ENCODE measurements at regions not wholly inside any gene's neighbourhood (a gene's known extent, or its start where the extent isn't known, plus 50 kb on each side); places are given as distances from the start of the nearest gene placed in this dataset.

DNA sequence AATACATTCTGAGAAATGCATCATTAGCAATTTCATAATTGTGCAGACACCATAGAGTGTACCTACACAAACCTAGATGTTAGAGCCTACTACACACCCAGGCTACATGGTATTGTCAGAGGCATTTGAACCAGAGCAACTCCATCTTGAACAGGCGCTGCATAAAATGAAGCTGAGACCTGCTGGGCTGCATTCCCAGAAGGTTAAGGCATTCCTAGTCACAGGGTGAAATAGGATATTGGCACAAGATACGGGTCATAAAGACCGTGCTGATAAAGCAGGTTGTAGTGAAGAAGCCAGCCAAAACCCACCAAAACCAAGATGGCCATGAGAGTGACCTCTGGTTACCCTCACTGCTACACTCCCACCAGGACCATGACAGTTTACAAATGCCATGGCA, 116.4 kb downstream of the LARP7 start:
- no peaks in the 10 kb centered on the region for H3K36me3 Mint-ChIP-seq (ENCODE audit: low read depth)
- ChIA-PET CTCF (no interaction called here), POLR2A (no interaction called here)
- TF ChIP-seq, protein P1, sequence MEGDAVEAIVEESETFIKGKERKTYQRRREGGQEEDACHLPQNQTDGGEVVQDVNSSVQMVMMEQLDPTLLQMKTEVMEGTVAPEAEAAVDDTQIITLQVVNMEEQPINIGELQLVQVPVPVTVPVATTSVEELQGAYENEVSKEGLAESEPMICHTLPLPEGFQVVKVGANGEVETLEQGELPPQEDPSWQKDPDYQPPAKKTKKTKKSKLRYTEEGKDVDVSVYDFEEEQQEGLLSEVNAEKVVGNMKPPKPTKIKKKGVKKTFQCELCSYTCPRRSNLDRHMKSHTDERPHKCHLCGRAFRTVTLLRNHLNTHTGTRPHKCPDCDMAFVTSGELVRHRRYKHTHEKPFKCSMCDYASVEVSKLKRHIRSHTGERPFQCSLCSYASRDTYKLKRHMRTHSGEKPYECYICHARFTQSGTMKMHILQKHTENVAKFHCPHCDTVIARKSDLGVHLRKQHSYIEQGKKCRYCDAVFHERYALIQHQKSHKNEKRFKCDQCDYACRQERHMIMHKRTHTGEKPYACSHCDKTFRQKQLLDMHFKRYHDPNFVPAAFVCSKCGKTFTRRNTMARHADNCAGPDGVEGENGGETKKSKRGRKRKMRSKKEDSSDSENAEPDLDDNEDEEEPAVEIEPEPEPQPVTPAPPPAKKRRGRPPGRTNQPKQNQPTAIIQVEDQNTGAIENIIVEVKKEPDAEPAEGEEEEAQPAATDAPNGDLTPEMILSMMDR (IDR thresholded peaks at IDR 0.05) = no peak
- no peak overlapping the region for H3K4me3 Mint-ChIP-seq
- H3K9me3 Mint-ChIP-seq = no peaks in the 10 kb centered on the region
- ATAC-seq (ENCODE audit: low read depth) (no peak), DNase-seq (no peak)
- no peak overlapping the region for H3K27ac Mint-ChIP-seq
- intact Hi-C loops (cut with micrococcal nuclease) = no loop called here
- H3K4me1 Mint-ChIP-seq = no peaks in the 10 kb centered on the region
- H3K27me3 Mint-ChIP-seq = peaks cover 21% of the 10 kb centered on the region

DNA sequence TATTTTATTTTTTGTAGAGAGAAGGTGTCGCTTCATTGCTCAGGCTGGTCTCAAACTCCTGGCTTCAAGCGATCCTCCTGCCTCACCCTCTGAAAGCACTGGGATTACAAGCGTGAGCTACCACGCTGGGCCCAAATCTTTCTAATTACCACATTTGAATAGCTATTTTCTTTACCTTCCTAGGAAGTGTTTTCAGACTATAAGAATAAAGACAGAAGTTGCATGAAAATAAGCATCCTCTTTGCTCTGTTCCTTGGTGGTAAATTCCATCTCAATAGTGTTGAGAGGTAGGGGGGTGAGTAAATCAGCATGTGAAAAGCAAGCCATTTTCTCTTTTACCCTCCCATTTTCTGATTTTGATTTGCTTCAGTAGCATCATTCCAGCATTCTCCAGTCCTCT, 122.4 kb downstream of the LARP7 start:
- CTCF ChIA-PET = interaction anchor here (1.0 to 1.1 kb wide), 2 partner anchors 11 to 118 kb away, joined by 3 to 4 read pairs; no protein-coding TSS in a partner anchor
- Mint-ChIP-seq H3K27ac (no peak overlapping the region), H3K9me3 (no peaks in the 10 kb centered on the region), H3K4me3 (no peak overlapping the region), H3K4me1 (peaks cover 3% of the 10 kb centered on the region), H3K27me3 (peaks cover 8% of the 10 kb centered on the region), H3K36me3 (ENCODE audit: low read depth) (no peaks in the 10 kb centered on the region)
- TF ChIP-seq, protein P1 (IDR thresholded peaks at IDR 0.05) = no peak
- POLR2A ChIA-PET = no interaction called here
- intact Hi-C loops (cut with micrococcal nuclease) = no loop called here
- no peak for DNase-seq
- no peak for ATAC-seq (ENCODE audit: low read depth)

DNA sequence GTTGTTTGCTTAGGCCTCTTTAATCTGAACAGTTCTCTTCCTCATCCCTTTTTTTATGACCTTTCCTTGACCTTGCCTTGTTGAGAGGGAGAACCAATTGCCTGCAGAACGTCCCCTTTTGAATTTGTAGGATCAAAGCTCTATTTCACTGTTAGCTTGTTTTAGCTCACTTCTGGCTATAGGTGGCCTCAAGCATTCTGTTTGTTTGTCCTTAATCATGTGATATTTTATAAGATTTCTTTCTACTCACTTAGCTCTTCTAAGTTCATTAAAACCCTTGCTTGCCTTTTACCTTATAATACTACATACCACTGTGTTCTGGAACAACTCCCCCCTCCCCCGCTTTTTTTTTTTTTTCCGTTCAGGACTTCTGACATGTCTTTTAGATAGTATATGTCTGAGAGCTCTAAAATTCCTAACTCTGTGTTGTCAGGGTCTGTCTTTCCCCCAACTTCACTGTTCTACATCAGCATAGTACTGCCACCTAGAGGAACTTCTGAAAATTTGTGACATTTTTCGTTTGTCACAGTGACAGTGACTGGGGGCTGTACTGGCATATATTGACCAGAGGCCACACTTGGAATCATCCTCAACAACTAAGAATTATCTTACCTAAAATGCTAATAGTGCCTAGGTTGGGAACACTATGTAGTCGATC, 128.5 kb downstream of the LARP7 start:
- ATAC-seq (ENCODE audit: low read depth) (peak; percentile 54), DNase-seq (no peak)
- Mint-ChIP-seq H3K9me3 (no peaks in the 10 kb centered on the region), H3K36me3 (ENCODE audit: low read depth) (no peaks in the 10 kb centered on the region), H3K27me3 (peaks cover 4% of the 10 kb centered on the region), H3K4me3 (no peak overlapping the region), H3K4me1 (peaks cover 3% of the 10 kb centered on the region), H3K27ac (no peak overlapping the region)
- intact Hi-C loops (cut with micrococcal nuclease) = loop anchor here (10.0 kb wide), 2 partner anchors 241 to 1619 kb away; no protein-coding TSS in a partner anchor
- POLR2A ChIA-PET = interaction anchor here (0.5 to 0.6 kb wide), 2 partner anchors 34 to 545 kb away, joined by 3 to 10 read pairs; no protein-coding TSS in a partner anchor
- CTCF ChIA-PET = interaction anchor here (0.5 to 1.5 kb wide), 14 partner anchors 10 to 438 kb away, joined by 3 to 8 read pairs (median 4); partner anchors contain the start of genes LARP7 and ZGRF1
- TF ChIP-seq, protein P1 (IDR thresholded peaks at IDR 0.05) = no peak

DNA sequence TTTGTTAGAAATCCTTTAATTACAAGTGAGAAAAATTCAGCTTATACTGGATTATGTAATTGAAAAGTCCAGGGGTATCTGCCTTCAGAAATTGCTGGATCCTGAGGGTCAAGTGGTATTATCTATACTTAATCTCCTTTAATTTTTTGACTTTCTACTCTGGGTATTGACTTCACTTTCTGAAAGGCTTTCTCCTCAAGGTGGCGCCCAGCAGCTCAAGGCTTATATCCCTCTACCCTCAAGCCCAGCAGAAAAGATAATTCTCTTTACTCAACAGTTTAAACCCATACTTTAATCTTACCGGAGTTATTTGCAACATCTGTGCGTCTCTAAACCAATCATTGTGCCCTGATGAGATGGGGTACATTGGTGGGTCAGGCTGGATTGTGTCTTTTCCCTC, 129.5 kb downstream of the LARP7 start:
- peaks cover 3% of the 10 kb centered on the region for H3K4me1 Mint-ChIP-seq
- DNase-seq = no peak
- intact Hi-C loops (cut with micrococcal nuclease) = loop anchor here (1.0 to 10.0 kb wide), 3 partner anchors 172 to 1618 kb away; no protein-coding TSS in a partner anchor
- H3K4me3 Mint-ChIP-seq = no peak overlapping the region
- ChIA-PET CTCF (interaction anchor here (0.7 to 1.5 kb wide), 3 partner anchors 29 to 125 kb away, joined by 3 to 6 read pairs (median 3); no protein-coding TSS in a partner anchor), POLR2A (no interaction called here)
- TF ChIP-seq, protein P1 (IDR thresholded peaks at IDR 0.05) = no peak
- peaks cover 4% of the 10 kb centered on the region for H3K27me3 Mint-ChIP-seq
- ATAC-seq (ENCODE audit: low read depth) = no peak
- no peaks in the 10 kb centered on the region for H3K36me3 Mint-ChIP-seq (ENCODE audit: low read depth)
- H3K27ac Mint-ChIP-seq = no peak overlapping the region
- no peaks in the 10 kb centered on the region for H3K9me3 Mint-ChIP-seq

DNA sequence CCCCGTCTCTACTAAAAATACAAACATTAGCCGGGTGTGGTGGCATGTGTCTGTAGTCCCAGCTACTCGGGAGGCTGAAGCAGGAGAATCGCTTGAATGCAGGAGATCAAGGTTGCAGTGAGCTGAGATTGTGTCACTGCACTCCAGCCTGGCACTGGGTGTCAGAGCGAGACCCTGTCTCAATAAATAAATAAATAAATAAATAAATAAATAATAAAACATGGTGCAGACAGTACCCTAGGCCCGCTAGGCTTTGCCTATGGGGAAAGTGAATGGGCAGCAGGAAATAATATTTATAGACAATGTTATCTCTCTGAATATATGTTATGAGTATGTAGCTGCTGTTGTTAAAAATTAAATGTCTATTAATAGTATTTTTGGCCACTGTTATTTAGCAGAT, 130.4 kb downstream of the LARP7 start:
- CTCF ChIA-PET = no interaction called here
- peaks cover 4% of the 10 kb centered on the region for H3K27me3 Mint-ChIP-seq
- intact Hi-C loops (cut with micrococcal nuclease) = loop anchor here (10.0 kb wide), 2 partner anchors 243 to 1617 kb away; no protein-coding TSS in a partner anchor
- no peaks in the 10 kb centered on the region for H3K36me3 Mint-ChIP-seq (ENCODE audit: low read depth)
- no peak overlapping the region for H3K27ac Mint-ChIP-seq
- POLR2A ChIA-PET = no interaction called here
- ATAC-seq (ENCODE audit: low read depth) = no peak
- DNase-seq = no peak
- H3K4me3 Mint-ChIP-seq = no peak overlapping the region
- TF ChIP-seq, protein P1 (IDR thresholded peaks at IDR 0.05) = no peak
- no peaks in the 10 kb centered on the region for H3K9me3 Mint-ChIP-seq
- H3K4me1 Mint-ChIP-seq = peaks cover 3% of the 10 kb centered on the region
